PC-9 (cell line): ENCODE measurements at regions not wholly inside any gene's neighbourhood (a gene's known extent, or its start where the extent isn't known, plus 50 kb on each side); places are given as distances from the start of the nearest gene placed in this dataset.

ENCODE experiments used
- CTCF ChIP-seq: fragments of 200-600 bp; sonication (generic); conservative IDR thresholded peaks from 2 replicates; pipeline ENCODE4 v1.6.1; 2017; ENCODE audit warnings: mixed run types, antibody characterized with exemption, mild to moderate bottlenecking, moderate library complexity
- EZH2 ChIP-seq: fragments of 200-600 bp; sonication (generic); IDR thresholded peaks from 2 replicates; pipeline ENCODE4 v1.8.0; 2017; ENCODE audit warnings: antibody characterized with exemption, low read depth

- TF ChIP-seq CTCF: no peak
- no peak for TF ChIP-seq EZH2
Measured at GRCh38 chr3:115523458-115523857, 99.9 kb upstream of the GAP43 start.
